SK-N-SH (cell line): ENCODE measurements at regions not wholly inside any gene's neighbourhood (a gene's known extent, or its start where the extent isn't known, plus 50 kb on each side); places are given as distances from the start of the nearest gene placed in this dataset.

Source experiments
- CTCF ChIA-PET: fragments of 300-600, 350-600 bp; formaldehyde crosslinking; extraction: SDS; loops from one replicate; lab custom pipeline; 2021; lab: Yijun Ruan, JAX
- POLR2A ChIA-PET: fragments of 350-600 bp; sonication (Branson Sonifier 250); formaldehyde crosslinking; extraction: SDS; loops from one replicate; lab custom pipeline; 2020; ENCODE audit warnings: antibody characterized with exemption, inconsistent platforms; lab: Yijun Ruan, JAX
- DNase-seq: peaks from one replicate; pipeline ENCODE4 v3.0.0; 2012
- H2AFZ ChIP-seq: fragments of 200-600 bp; sonication (generic); 2 replicates; pipeline ENCODE4 v1.8.1; 2016; ENCODE audit warnings: antibody characterized with exemption, mild to moderate bottlenecking, low read depth
- H3F3A ChIP-seq: fragments of 200-600 bp; sonication (generic); replicated peaks from 2 replicates; pipeline ENCODE3; 2016; ENCODE audit warnings: antibody characterized with exemption, mild to moderate bottlenecking; ENCODE audit not compliant: insufficient read depth
- H3K27ac ChIP-seq, 2 experiments: fragments of 200-500 bp in 1 of 2; fragments of 200-600 bp in 1 of 2; sonication (Bioruptor generic) in 1 of 2; sonication (generic), shearing (Covaris generic) in 1 of 2; 2 replicates each; pipeline versions ENCODE4 v1.5.1 to v1.6.1; 2014 to 2016; ENCODE audit warnings: low read depth in 2 of 2, inconsistent platforms in 1 of 2, low read length in 1 of 2, mild to moderate bottlenecking in 1 of 2, mixed read lengths in 1 of 2
- H3K27me3 ChIP-seq: fragments of 200-600 bp; sonication (generic), shearing (Covaris generic); 2 replicates; pipeline ENCODE4 v1.6.1; 2016; ENCODE audit warnings: mixed run types; ENCODE audit not compliant: insufficient read depth
- H3K36me3 ChIP-seq, 2 experiments: fragments of 200-500 bp in 1 of 2; fragments of 200-600 bp in 1 of 2; sonication (Bioruptor generic) in 1 of 2; sonication (generic) in 1 of 2; replicated peaks in 1 of 2; 2 replicates each; pipeline versions ENCODE3 to v1.5.1; 2014 to 2016; ENCODE audit warnings: low read length in 1 of 2, mild to moderate bottlenecking in 1 of 2; ENCODE audit not compliant: insufficient read depth in 2 of 2, control insufficient read depth in 1 of 2
- H3K4me1 ChIP-seq, 2 experiments: fragments of 200-500 bp in 1 of 2; fragments of 200-600 bp in 1 of 2; sonication (Bioruptor generic) in 1 of 2; sonication (generic), shearing (Covaris generic) in 1 of 2; 2 replicates each; pipeline versions ENCODE4 v1.5.1 to v1.6.1; 2014 to 2016; ENCODE audit warnings: low read depth in 1 of 2, low read length in 1 of 2, mixed run types in 1 of 2; ENCODE audit not compliant: insufficient read depth in 2 of 2, control insufficient read depth in 1 of 2
- H3K4me2 ChIP-seq: fragments of 200-600 bp; sonication (generic), shearing (Covaris generic); 2 replicates; pipeline ENCODE4 v1.6.1; 2017; ENCODE audit warnings: mixed run types
- H3K4me3 ChIP-seq, 2 experiments: fragments of 200-500 bp in 1 of 2; fragments of 200-600 bp in 1 of 2; sonication (Bioruptor generic) in 1 of 2; sonication (generic), shearing (Covaris generic) in 1 of 2; 2 replicates each; pipeline versions ENCODE4 v1.5.1 to v1.8.1; 2014 to 2016; ENCODE audit warnings: low read depth in 2 of 2, inconsistent platforms in 1 of 2, low read length in 1 of 2, mild to moderate bottlenecking in 1 of 2, mixed read lengths in 1 of 2, moderate library complexity in 1 of 2
- H3K79me2 ChIP-seq: fragments of 200-600 bp; sonication (generic); 2 replicates; pipeline ENCODE4 v1.8.1; 2017; ENCODE audit warnings: mild to moderate bottlenecking; ENCODE audit not compliant: insufficient read depth
- H3K9ac ChIP-seq: fragments of 200-600 bp; sonication (generic); 2 replicates; pipeline ENCODE4 v1.6.1; 2017; ENCODE audit warnings: mixed run types
- H3K9me2 ChIP-seq: fragments of 200-600 bp; sonication (generic); 2 replicates; pipeline ENCODE4 v1.6.1; 2017; ENCODE audit warnings: mixed run types
- H3K9me3 ChIP-seq: fragments of 200-600 bp; sonication (generic); 2 replicates; pipeline ENCODE4 v1.6.1; 2017; ENCODE audit warnings: mixed run types, mild to moderate bottlenecking, moderate library complexity
- H4K20me1 ChIP-seq: fragments of 200-600 bp; sonication (generic); 2 replicates; pipeline ENCODE4 v1.6.1; 2017; ENCODE audit warnings: mild to moderate bottlenecking, mixed run types; ENCODE audit not compliant: insufficient read depth
- EP300 ChIP-seq, 2 experiments: IDR thresholded peaks; 2 replicates each; pipeline versions ENCODE4 v1.4.0 to v1.6.1; 2012; ENCODE audit warnings: borderline replicate concordance in 1 of 2, low read depth in 1 of 2, low read length in 1 of 2
- EZH2phosphoT487 ChIP-seq: fragments of 200-600 bp; sonication (generic); IDR thresholded peaks from 2 replicates; pipeline ENCODE4 v1.6.1; 2017; ENCODE audit warnings: low read depth, mixed run types, mild to moderate bottlenecking, antibody characterized with exemption, moderate library complexity, borderline replicate concordance
- FOXJ3 ChIP-seq: sonication (generic); formaldehyde crosslinking; IDR thresholded peaks from 2 replicates; pipeline ENCODE4 v1.5.1; 2020; ENCODE audit warnings: mild to moderate bottlenecking, missing genetic modification reagents
- IRF3 ChIP-seq: fragments of 150-350 bp; IDR thresholded peaks from 2 replicates; pipeline ENCODE4 v1.6.1; 2016; ENCODE audit warnings: mild to moderate bottlenecking, low read depth, low read length
- JUND ChIP-seq: IDR thresholded peaks from 2 replicates; pipeline ENCODE4 v1.4.0; 2012
- MAX ChIP-seq: IDR thresholded peaks from 2 replicates; pipeline ENCODE4 v1.4.0; 2012; ENCODE audit warnings: low read depth
- MEF2A ChIP-seq: IDR thresholded peaks from 2 replicates; pipeline ENCODE4 v1.4.0; 2012; ENCODE audit warnings: low read depth, borderline replicate concordance
- POLR2AphosphoS5 ChIP-seq: IDR thresholded peaks from 2 replicates; pipeline ENCODE4 v1.6.1; 2012; ENCODE audit warnings: low read depth, low read length
- RAD21 ChIP-seq: IDR thresholded peaks from 2 replicates; pipeline ENCODE4 v1.6.1; 2012; ENCODE audit warnings: mild to moderate bottlenecking, low read length
- REST ChIP-seq: IDR thresholded peaks from 2 replicates; pipeline ENCODE4 v1.6.1; 2012; ENCODE audit warnings: mild to moderate bottlenecking, low read depth, low read length, moderate library complexity
- RXRA ChIP-seq: IDR thresholded peaks from 2 replicates; pipeline ENCODE4 v1.4.0; 2012; ENCODE audit warnings: low read depth, mild to moderate bottlenecking, borderline replicate concordance
- SMC3 ChIP-seq: IDR thresholded peaks from 2 replicates; pipeline ENCODE4 v1.6.1; 2012; ENCODE audit warnings: low read depth, low read length, improper control_type of control experiment
- TAF1 ChIP-seq: IDR thresholded peaks from 2 replicates; pipeline ENCODE4 v1.6.1; 2012; ENCODE audit warnings: low read depth, mild to moderate bottlenecking, low read length, moderate library complexity, borderline replicate concordance
- TCF12 ChIP-seq: IDR thresholded peaks from 2 replicates; pipeline ENCODE4 v1.4.0; 2012
- TEAD4 ChIP-seq: IDR thresholded peaks from 2 replicates; pipeline ENCODE4 v1.4.0; 2012; ENCODE audit warnings: mild to moderate bottlenecking, borderline replicate concordance; ENCODE audit not compliant: insufficient read depth
- YY1 ChIP-seq: IDR thresholded peaks from 2 replicates; pipeline ENCODE4 v1.4.0; 2012; ENCODE audit warnings: low read depth, mild to moderate bottlenecking
- WGBS: methylation state at CpG from one replicate; pipeline ENCODE4 v1.1.6; 2017; ENCODE audit warnings: low lambda C conversion rate; 5-methylcytosine and 5-hydroxymethylcytosine counted together
- TF ChIP-seq, protein P1 (sequence below): fragments of 200-600 bp; sonication (generic); IDR thresholded peaks from 2 replicates; pipeline ENCODE4 v1.6.1; 2017; ENCODE audit warnings: antibody characterized with exemption, mild to moderate bottlenecking, moderate library complexity
- TF ChIP-seq, protein P2 (sequence below): fragments of 150-350 bp; IDR thresholded peaks from 2 replicates; pipeline ENCODE4 v1.6.1; 2017; ENCODE audit warnings: antibody characterized with exemption, low read length, low read depth, borderline replicate concordance

- no peaks in the 10 kb centered on the region for H3K27me3 ChIP-seq
- no peak overlapping the region for H3K27ac ChIP-seq
- WGBS: 84% methylated on average over 3 of the region's 3 CpGs
- no peaks in the 10 kb centered on the region for H3K9me3 ChIP-seq
- no peaks in the 10 kb centered on the region for H3K4me1 ChIP-seq
- ChIA-PET CTCF (no interaction called here), POLR2A (no interaction called here)
- H3K9ac ChIP-seq: no peak overlapping the region
- no peaks in the 10 kb centered on the region for H3K36me3 ChIP-seq
- no peak overlapping the region for H2AFZ ChIP-seq
- no peaks in the 10 kb centered on the region for H3F3A ChIP-seq
- H4K20me1 ChIP-seq: no peaks in the 10 kb centered on the region
- TF ChIP-seq FOXJ3 (CRISPR knock-in tag) (no peak), RXRA (no peak), TAF1 (no peak), JUND (no peak), EZH2phosphoT487 (no peak), RAD21 (no peak), IRF3 (no peak), POLR2AphosphoS5 (no peak), YY1 (no peak), REST (no peak), TEAD4 (no peak), MAX (no peak), MEF2A (no peak), EP300 (IDR thresholded peaks at IDR 0.05; ENCODE audit: borderline replicate concordance in 1 of 2, low read depth in 1 of 2, low read length in 1 of 2) (no peak), SMC3 (no peak), TCF12 (no peak)
- TF ChIP-seq, protein P1, sequence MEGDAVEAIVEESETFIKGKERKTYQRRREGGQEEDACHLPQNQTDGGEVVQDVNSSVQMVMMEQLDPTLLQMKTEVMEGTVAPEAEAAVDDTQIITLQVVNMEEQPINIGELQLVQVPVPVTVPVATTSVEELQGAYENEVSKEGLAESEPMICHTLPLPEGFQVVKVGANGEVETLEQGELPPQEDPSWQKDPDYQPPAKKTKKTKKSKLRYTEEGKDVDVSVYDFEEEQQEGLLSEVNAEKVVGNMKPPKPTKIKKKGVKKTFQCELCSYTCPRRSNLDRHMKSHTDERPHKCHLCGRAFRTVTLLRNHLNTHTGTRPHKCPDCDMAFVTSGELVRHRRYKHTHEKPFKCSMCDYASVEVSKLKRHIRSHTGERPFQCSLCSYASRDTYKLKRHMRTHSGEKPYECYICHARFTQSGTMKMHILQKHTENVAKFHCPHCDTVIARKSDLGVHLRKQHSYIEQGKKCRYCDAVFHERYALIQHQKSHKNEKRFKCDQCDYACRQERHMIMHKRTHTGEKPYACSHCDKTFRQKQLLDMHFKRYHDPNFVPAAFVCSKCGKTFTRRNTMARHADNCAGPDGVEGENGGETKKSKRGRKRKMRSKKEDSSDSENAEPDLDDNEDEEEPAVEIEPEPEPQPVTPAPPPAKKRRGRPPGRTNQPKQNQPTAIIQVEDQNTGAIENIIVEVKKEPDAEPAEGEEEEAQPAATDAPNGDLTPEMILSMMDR: no peak
- TF ChIP-seq, protein P2, sequence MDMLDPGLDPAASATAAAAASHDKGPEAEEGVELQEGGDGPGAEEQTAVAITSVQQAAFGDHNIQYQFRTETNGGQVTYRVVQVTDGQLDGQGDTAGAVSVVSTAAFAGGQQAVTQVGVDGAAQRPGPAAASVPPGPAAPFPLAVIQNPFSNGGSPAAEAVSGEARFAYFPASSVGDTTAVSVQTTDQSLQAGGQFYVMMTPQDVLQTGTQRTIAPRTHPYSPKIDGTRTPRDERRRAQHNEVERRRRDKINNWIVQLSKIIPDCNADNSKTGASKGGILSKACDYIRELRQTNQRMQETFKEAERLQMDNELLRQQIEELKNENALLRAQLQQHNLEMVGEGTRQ: no peak
- H3K4me3 ChIP-seq: no peak overlapping the region
- DNase-seq: no peak
- H3K79me2 ChIP-seq: no peaks in the 10 kb centered on the region
- H3K9me2 ChIP-seq: no peaks in the 10 kb centered on the region
- H3K4me2 ChIP-seq: no peak overlapping the region
Observed at GRCh38 chr12:105626653-105627052, 296.2 kb downstream of the C12orf75 start.
